ENCODE measurements at regions not wholly inside any gene's neighbourhood (a gene's known extent, or its start where the extent isn't known, plus 50 kb on each side); places are given as distances from the start of the nearest gene placed in this dataset.
A peak's percentile ranks its signal among the peaks of the same experiment; 100 is the strongest.

DNA sequence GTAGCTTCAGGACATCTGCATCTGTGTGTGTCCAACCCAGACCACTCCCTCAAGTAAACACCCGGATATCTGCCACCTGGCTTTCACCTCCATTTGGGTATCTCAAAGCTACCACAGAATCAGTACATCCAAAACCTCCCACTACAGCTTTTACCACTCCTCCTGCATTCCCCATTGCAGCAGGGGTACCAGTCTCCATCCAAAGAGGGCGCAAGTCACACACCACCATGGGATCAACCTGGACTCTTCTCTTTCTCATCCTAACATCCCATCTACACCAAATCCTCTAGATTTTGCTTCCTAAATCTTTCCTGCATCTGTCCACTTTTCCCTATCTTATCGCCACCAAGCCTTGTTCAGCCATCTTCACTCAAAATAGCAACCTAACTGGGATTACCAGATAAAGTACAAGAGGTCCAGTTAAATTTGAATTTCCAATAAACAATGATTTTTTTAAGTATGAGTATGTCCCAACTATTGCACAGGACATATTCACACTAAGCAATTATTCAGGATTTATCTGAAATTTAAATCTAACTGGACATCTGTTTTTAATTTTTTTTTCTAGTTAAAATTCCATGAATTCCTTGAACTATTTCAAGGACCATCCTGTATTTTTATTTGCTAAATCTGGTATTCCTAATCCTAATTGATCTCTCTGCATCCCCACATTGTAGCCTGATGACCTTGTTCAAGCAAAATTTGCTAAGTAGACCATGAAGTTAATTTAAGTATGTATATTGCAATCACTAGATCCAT is 164.3 kb upstream of the MLN start:
- DNase-seq: peak; percentile 25

DNA sequence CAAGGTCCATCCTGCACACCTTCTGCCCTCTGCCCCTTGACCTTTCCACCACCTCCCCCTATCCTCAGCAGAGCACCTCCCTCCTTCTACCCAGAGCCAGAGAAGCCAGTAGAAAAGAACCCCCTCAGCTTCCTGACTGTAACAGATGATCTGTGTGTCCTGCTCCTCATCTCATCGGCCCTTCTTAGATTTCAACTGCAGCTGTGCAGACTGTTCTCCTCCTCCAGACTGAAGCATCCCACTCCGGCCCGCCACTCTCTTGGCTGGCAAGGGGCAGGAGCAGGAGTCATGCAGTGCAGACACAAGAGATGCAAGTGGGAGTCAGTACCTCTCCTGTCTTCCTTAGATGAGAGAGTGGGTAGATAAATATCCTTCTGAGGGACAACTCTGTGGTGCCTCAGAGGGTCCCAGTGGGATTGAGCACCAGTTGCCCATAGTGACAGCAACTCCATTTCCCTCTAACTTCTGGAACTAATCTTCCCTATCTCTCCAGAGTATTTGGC is 163.5 kb upstream of the MLN start:
- no peak for DNase-seq

DNA sequence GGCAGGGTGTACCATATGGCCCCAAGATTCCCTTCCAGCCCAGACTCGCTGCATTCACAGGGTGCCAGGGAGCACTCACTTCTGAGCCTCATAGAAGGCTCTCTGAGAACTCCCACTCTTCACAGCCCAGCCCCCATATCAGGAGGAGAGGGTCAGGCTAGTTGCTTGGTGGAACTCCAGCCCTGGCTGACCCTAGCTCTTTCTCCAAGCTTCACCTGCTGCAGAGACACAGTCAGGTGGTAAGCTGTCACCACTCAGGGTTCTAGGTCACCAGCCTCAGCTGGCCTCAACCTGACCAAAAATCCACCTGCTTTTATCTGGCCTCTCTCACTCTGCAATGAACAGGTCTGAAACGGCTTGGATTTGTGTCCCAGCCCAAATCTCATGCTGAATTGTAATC is 162.7 kb upstream of the MLN start:
- no peak for DNase-seq

DNA sequence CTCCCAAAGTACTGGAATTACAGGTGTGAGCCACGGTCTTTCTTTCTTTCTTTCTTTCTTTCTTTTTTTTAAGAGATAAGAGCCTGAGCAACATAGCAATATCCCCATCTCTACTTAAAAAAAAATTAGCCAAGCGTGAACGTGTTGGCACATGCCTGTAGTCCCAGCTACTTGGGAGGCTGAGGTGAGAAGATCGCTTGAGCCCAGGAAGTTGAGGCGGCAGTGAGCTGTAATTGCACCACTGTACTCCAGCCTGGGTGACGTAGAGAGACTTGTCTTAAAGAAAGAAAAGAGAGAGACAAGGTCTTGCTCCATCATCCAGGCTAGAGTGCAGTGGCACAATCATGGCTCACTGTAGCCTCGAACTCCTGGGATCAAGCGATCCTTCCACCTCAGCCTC is 162.0 kb upstream of the MLN start:
- DNase-seq: no peak

DNA sequence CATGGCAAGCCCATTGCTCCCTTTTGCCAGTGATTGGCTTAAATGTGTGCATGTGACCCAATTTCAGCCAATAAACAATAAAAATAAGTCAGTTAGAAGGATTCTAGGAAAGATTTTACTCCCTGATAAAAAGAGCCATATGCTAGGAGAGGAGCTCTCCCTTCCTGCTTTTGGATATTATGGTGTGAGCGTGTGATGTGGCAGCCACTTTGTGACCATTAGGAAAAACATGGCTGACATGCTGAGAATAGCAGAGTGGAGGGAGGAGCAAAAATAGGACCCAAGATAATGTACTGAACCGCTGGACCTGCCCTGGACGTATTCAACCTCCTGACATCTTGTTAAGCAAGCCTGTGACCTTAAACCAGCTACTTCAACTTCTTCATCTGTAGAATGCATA is 160.6 kb upstream of the MLN start:
- no peak for DNase-seq

DNA sequence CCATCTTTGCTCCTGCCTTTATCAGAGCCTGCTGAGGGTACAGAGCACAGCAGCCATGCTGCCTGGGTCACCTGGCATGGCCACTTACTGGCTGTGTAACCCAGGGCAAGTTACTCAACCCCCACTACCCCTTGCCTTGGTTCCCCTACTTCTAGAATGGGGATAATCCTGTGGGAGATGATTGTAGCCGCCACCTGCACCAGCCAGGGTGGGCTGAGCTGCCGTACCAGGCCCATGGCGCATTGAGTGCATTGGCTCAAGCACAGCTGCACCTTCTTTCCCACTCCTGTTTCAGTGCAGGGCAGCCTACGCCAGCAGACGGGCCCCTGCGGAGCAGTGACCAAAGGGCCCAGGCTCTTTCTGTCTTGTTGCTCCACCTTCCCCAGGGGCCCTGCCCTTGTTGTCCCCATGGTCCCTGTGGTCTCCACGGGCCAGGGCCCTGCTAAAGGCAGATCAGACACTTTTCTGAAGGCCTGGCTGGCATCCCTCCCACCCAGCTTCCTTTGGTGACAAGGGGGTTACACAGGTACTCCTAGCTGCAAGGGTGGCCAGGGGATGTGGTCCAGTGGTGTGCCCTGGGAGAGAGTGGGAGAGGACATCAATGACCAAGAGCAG is 159.4 kb upstream of the MLN start:
- DNase-seq: no peak

DNA sequence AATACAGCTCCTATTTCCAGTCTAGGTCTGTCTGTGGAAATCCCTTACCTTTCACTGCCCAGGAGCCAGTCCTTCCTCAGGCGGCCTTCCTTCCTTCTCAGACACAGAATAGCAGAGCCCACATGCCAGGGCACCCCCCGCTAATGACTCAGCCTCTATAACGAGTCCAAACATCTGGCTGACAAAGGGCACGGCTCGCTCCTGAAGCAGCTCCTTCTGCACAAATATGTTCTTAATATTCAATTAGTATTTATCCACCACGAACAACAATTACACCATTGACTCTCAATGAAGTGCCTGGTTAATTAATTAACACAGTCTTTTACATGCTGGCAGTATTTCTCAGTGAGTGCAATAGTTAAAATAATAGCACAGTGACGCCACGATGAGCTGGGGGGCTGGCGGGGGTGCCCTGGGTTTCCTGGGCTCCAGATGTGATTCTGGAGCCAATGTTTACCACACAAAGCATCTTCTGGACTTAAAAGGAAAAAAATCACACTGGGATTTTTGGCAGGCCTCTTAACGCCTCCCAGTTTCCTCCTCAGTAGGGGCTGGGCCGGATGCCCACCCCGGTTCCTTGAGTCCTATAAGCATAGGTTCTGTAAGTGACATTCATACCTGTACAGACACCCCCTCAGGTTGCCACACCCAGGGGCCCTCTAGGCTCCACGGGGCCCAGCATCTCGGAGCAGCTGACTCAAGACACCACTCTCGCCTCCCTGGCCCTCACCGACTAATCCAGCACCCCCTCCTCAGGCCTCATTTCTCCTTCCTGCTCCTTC is 158.6 kb upstream of the MLN start:
- no peak for DNase-seq

DNA sequence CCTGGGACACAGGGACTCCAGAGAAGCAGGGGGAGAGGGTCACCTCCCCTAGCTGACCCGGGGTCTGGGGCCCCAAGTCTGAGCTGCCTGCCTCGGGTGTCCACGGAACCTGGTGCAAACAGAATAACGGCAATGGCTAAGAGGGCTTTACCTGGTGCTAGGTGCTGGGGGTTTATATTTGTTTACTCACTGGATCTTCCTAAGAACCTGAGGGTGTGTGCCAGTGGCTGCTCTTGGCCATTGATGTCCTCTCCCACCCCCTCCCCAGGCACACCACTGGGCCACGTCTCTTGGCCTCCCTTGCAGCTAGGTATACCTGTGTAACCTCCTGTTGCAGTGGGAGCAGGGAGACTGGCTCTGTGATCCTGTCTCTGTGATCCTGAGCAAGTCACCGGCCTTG is 157.9 kb upstream of the MLN start:
- DNase-seq: no peak

DNA sequence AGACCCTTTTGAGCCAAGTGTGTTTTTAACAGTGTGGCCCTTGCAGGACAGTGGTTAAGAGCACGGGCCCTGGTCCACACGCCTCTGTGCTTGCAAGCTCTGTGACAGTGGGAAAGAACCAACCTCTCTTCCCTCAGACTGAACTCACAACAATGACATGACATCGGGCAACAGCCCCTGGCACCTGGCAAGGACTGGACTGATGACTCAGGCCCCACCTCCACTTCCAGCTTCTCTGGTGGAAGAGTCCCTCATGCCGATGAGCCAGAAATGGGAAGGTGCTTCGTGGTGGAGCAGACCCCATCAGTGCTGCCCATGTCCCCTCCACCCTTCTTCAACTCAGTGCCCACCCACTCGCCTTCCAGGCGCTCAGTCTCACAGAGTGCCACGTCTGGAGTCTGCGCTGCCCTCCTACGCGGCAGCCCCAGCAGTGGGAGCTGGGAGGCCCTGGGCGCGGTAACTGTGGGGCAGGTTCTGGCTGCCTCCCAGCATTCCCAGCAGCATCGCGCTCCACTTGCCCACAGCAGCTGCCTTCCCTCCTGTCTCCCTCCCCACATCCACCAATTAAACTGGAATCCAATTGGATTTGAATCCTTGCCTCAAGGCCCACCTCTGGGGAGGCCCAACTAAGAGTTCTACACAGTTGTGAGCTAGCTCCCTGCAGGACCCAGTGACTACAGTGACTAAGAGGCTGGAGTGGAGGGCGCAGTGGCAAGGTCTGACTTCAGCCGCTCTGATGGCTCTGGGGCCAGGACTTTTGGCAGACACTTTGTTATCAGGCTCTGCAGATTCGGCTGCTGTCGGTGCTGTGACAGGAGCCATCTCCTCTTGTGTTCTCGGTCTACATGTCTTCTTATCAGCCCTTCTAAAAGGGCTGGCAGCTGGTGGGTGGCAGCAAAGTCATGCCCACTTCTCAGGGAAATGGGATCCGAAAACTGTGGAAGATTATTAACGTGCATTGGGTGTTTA is 156.8 kb upstream of the MLN start:
- DNase-seq: no peak

DNA sequence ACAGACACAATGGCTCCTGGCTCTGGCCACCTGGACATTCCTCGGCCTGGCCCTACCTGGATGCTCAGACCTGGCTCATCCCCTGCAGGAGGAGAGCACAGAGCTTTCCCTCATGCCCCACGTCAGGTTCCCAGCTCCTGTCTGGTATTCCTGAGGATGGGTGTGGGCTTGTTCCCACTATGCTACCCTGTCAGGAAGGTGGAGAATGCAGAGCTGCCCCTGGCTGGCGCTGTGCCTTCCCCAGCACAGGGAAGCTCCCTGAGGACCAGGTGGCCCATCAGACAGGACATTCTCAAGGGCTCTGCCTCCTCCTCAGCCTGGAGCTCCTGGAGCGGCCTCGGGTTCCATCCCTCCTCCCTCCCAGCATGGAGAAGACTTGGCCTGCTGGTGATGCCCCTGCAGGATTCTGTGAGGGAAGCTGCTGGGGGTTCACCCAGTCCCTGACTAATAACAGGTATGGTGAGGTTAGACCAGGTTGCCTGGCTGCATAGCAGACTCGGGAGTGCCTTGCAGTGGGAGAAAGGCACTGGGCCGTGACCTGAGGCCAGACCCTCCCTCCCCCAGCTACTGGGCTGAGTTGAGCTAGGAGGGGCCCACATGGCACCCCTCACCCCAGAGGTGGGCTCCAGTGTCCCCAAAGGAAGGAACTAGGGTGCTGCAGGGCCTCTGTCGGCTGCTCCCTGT is 156.0 kb upstream of the MLN start:
- DNase-seq: no peak

DNA sequence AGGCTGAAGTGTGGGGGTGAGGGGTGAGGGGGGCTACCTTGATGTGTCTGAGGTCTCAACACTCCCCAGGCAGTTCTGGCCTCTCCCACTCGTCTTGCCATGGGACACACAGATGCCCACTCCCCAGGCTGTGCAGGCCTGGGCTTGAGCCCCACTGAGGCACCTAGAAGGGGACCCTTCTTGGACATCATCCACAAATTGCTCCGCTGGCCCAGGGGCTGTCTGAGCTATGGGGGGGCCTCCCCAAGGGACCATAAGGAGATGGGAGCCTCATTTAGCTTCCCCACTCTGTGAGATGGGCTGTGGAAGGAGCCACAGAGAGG is 155.5 kb upstream of the MLN start:
- DNase-seq: no peak

DNA sequence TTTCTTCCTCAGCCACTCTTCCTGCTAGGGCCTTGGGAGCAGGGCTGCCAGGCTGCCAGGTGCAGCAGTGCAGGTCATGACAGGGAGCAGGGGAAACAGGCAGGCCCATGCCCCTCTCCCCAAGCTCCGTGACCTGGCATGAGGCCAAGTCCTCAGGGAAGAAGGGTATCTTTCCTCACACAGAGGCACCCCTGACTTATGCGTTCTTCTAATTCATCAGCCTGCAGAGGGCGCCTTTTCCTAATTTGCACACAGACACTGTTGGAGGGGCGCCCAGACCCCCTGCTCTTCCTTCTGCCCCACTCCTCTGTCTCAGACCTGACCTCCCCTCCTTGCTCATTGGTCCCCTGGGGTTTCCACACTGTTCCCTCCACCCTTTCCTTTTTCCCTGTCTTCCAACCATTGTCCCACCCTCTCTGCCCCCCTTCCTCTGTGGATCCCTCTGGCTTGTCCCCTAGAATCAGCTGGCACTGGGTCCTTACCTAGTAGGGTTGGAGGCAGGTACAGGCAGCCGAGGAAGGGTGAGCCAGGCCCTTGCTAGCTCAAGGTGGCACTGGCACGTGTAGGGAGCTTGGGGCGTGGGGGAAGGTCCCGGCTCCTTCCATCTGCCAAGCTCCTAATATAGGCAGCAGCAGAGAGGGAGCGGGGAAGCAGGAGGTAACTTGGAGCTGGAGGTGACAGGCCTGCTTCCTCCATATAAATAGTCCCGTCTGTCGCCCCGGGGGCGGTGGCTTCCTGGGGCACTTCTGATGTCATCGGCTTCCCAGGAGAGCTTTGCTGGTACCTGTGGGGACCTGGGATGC is 154.9 kb upstream of the MLN start:
- DNase-seq: peak; percentile 55

DNA sequence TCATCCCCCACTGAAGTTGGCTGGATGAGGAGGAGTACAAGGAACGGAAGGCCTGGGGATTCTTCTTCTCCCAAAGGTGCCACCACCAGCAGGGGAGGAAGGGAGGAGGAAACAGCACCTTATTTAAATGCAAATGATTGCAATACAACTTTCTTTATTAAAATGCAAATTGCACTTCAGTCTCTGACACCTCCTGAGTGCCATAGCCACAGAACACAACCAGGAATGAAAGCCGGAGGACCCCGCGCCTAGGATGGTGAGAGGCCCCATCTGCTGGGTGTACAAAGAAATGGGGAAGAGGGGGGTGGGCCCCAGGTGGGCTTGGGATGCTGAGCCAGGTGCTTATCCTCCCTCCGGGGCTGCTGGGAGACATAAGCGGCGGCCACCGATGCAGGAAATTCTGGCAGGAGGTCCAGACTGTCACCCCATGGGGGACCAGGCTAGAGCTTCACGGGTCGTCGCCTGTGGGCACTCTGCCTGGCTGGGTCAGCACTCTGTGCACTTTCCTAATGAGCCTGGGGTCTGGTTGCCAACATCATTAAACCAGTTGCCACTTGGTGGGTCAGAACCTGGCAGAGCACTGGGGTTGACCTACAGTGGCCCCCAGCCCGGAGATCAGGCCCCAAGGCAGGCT is 154.2 kb upstream of the MLN start:
- no peak for DNase-seq

DNA sequence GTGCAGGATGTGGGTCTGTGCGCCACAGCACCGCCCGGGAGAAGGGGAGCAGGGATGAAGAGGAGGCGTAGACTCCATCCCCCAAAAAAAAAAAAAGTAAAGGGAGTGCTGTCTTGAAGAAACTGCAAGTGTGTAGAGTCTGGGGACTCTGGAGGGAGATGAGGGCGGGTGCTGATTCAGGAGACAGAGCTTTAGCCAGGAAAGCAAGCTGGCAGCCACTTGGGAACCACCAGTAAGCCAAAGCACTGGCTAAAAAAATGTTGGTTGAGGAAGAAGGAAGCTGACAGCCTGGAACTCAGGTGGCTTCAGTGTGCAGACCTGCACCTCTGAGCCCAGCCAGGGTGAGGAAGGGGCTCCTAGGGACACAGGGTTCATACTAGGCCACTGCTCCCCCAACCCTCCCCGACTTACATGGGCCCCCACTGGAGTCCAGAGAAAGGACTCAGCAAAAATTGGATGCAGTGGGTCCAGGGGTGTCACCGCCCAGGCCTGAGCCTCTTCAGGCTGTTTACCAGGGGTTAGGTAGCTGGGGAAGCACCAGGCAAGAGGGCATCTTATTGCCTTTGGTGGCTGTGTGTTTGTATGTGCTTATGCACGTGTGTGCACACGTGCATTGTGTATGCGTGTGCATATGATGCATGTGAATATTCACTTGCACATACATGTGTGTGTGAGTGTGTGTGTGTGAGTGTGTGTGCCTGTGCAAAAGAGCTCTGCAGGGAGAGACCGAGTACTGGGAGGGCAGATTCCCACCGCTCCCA is 153.5 kb upstream of the MLN start:
- no peak for DNase-seq

DNA sequence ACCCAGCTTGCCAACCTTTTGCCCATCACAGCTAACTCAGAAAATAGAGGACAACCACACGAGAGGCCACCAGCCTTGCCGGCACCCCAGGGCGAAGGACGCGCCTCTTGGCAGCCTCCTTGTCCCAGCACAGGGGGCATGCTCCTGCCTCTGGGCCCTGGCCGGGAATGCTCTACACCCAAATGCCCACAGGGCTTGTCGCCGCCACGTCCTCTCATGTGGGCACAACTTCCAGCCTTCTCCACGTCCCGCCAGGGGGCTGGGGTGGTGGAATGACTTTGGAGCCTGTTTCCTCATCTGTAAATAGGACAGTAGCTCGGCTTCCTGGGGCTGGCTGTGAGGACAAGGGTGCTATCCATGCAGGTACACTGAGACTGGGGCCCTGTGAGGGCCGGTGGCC is 152.4 kb upstream of the MLN start:
- DNase-seq: no peak

DNA sequence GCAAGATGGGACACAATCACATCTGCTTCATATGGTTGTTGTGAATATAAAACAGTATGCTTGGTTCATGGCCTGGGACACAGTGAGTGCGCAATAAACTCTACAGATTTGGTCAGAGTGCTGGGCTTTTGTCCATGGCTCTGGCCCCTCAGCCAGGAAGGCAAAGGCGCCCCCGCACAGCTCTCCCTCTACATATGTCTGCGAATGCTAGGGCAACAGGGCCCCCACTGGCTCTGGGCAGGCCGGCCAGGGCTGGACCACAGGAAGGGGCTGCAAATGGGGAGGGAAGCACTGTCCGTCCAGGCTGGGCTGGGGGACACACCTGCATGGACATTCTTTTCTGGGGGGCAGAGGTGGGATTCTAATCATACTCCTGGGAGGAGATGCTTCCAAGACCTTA is 151.8 kb upstream of the MLN start:
- no peak for DNase-seq

DNA sequence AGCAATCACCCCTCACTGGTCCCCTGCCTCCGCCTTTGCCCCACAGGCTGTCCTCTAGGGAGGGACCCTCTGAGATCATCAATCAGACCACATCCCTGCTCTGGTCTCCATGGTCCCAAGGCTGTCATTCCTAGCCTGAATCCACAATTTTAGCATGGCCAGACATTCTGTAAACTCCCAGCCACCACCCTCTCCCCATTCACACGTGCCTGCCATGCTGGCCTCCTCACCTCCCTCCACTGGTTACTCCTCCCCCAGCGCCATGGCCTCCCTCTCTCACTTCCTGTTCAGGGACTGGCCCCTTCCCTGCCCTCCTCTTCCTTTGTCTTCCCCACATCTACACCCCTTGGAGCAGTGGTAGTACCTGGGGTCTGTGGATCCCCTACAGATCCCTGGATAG is 150.7 kb upstream of the MLN start:
- DNase-seq: no peak

DNA sequence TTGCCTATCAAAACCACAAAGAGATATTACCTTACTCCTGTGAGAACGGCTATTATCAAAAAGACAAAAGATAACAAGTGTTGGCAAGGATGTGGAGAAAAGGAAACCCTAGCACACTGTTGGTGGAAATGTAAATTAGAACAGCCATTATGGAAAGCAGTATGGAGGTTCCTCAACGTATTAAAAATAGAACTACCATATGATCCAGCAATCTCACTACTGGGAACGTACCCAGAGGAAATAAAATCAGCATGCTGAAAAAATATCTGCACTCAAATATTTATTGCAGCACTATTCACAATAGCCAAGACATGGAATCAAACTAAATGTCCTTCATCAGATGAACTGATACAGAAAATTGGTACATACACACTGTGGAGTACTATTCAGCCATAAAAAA is 149.4 kb upstream of the MLN start:
- no peak for DNase-seq

DNA sequence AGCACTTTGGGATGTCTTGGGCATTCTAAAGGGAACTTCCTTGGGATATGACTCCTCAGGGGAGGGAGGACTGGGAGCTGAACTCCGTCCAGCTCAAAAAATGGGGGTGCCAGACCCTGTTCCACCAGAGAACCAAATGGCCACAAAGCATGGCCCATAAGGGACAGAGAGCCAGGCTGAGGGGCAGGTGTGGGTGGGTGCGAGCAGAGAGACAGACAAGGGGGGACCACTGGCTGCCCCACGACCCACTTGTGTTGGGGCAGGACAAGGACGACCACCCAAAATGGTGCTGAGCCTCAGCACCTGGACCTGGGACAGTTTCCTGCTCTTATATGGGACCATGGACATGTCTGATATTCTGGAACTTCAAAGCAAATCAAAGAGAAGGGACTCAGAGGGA is 148.2 kb upstream of the MLN start:
- no peak for DNase-seq

Measured in NCI-H1436 (cell line).